OCI-LY3 (cell line): ENCODE measurements at regions not wholly inside any gene's neighbourhood (a gene's known extent, or its start where the extent isn't known, plus 50 kb on each side); places are given as distances from the start of the nearest gene placed in this dataset.

Source experiments
- EZH2phosphoT487 ChIP-seq: fragments of 200-600 bp; shearing (Covaris generic); IDR thresholded peaks from 2 replicates; pipeline ENCODE4 v1.6.1; 2018; ENCODE audit warnings: antibody characterized with exemption, mixed run types, low read depth
- TF ChIP-seq, protein P1 (sequence below): fragments of 200-600, 300-600 bp; sonication (generic); IDR thresholded peaks from 2 replicates; pipeline ENCODE4 v1.5.1; 2014; ENCODE audit warnings: antibody characterized with exemption, low read length, low read depth

DNA sequence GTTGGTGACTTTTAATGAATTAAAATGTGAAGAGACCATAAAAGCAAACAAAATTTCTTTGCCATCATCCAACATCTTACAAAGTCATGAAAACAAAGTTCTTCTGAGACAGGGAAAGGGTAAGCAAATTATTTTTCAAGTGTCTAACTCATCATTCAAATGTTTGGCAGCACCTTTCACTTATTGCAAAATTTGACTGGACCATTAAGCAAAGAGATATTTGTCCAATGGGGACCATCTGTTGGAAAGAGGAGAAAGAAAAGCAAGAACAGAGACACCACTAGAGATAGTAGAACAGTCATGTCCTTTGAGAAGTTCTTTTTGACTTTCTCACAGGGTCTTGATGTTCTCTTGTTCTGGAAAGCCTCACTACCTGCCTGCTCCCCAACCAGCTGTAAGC, 330.1 kb downstream of the PAPSS1 start:
- TF ChIP-seq, protein P1, sequence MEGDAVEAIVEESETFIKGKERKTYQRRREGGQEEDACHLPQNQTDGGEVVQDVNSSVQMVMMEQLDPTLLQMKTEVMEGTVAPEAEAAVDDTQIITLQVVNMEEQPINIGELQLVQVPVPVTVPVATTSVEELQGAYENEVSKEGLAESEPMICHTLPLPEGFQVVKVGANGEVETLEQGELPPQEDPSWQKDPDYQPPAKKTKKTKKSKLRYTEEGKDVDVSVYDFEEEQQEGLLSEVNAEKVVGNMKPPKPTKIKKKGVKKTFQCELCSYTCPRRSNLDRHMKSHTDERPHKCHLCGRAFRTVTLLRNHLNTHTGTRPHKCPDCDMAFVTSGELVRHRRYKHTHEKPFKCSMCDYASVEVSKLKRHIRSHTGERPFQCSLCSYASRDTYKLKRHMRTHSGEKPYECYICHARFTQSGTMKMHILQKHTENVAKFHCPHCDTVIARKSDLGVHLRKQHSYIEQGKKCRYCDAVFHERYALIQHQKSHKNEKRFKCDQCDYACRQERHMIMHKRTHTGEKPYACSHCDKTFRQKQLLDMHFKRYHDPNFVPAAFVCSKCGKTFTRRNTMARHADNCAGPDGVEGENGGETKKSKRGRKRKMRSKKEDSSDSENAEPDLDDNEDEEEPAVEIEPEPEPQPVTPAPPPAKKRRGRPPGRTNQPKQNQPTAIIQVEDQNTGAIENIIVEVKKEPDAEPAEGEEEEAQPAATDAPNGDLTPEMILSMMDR, result no peak
- no peak for TF ChIP-seq EZH2phosphoT487
